ENCODE measurements at regions not wholly inside any gene's neighbourhood (a gene's known extent, or its start where the extent isn't known, plus 50 kb on each side); places are given as distances from the start of the nearest gene placed in this dataset.
"Not testable (repeated sequence)": the region's sequence is repeated elsewhere in the genome, so short reads cannot be mapped to it uniquely, and the experiment has no call there.

DNA sequence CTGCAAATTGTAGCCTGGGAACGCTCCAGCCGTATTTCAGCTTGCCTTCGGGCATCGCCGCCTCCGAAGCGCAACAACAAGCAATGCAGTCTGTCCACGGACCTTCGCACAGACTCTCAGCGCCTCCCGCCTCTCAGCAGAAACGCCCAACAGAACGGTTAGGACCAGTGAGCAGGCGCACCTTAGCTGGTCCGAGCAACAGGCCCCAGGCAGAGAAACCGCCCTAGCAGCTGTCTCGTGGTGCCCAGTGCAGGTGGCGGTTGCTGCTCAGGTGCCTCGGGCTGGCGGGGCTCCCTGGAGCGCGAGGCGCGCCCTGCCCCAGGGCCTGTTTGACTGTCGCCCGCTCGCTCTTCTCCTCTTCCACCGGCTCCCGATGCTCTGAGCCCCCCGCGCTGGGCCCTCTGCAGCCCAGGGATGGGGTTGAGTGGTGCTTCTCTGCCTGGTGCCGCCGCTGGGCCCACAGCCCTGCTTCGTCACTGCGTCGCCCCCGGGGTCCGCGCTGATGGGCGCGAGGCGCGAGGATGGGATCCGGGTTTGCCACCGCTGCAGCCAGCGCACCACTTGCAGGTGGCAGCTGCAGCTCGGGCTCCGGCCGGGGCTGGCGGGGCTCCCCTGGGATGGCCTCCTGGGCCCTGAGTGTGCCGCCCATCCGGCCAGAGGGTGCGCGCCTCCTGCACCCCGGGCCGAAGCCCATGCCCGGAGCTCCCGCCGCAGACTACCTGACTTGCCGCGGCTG, 268.4 kb upstream of the FRG2C start:
- DNase-seq, result no peak

- no peak for DNase-seq
Observed at GRCh38 chr3:75396316-75396802, 267.8 kb upstream of the FRG2C start.

- DNase-seq, result not testable (repeated sequence)
Observed at GRCh38 chr3:75397486-75397885, 266.6 kb upstream of the FRG2C start.

- DNase-seq, result peak; percentile 58
Observed at GRCh38 chr3:75422101-75422945, 241.8 kb upstream of the FRG2C start.

- DNase-seq, result not testable (repeated sequence)
Observed at GRCh38 chr3:75425379-75425778, 238.7 kb upstream of the FRG2C start.

DNA sequence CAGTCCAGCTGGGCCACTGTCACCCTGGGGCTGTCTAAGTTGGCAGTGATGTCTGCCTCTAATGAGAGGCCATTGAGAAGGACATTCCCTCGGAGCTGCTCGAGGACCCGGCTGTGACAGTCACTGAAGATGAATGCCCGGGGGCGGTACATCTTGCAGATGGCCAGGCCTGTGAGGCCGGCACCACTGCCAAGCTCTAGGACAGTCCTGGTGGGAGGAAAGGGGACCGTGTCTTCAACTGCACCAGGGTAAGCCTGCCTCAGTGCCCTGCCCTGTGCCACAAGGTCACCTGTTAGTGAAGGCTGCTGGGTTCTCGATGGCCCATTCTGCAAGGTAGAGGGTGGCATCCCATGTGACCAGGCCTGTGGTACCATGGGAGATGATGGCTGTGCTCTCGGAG, 236.6 kb upstream of the FRG2C start:
- not testable (repeated sequence) for DNase-seq

DNA sequence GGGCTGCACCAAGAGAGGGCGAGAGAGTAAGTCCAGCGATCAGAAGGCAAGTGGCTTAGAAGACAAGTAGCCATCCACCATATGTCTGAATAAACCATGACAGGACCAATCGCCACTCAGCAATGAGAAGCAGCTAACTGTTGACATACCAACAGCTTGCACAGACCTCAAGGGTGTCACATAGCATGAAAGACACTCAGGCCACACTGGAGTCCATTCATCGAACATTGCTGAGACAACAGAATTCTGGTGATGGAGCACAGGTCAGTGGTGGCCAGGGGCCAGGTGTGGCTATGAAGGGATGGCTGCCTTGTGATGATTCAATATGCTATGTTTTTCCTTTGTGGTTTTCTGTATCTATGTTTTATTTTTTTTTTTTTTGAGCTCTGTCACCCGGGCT, 236.2 kb upstream of the FRG2C start:
- DNase-seq, result not testable (repeated sequence)

DNA sequence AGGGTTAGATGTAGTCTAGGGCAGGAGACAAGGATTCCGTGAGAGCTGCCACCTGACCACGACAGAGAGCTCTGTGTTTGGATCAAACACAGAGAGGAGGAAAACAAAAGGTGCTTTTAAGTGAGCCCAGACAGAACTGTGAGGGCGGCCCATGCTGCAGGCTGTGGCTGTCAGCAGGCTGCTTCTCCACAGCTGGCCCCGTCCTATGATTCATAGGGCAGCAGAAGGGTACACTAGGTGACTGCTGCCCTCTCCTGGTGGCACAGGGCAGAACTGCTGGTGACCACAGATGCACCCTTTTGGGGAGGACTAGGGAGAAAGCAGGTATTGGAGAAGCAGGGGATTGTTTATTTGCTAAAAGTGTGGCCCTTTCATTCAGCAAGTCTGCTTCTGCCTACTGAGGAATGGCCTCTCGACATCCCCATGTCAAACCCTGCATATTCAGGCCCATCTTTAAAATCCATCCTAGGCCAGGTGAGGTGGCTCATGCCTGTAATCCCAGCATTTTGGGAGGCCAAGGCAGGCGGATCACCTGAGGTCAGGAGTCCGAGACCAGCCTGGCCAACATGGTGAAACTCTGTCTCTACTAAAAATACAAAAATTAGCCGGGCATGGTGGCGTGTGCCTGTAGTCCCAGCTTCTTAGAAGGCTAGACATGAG, 234.4 kb upstream of the FRG2C start:
- peak; percentile 92 for DNase-seq

GRCh38 chr3:75430406-75430805, 233.7 kb upstream of the FRG2C start:
- not testable (repeated sequence) for DNase-seq

DNA sequence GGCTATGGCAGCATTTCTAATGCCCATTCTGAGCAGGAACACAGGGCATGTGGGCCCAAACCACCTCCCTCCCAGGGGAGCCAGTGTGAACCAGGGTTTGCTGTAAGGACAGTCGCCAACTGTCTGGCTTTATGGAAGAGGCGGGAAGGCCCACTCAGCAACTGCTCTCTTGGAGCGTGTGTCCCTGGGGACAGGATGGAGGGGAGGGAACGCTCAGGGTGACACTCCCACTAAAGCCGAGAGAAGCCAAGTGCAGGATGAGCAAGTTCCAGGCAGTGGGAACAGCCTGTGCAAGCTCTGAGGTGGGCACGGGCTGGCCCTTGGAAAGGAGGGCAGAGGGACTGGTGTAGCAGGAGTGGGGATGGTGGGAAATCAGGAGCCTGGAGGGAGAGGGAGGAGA, 233.0 kb upstream of the FRG2C start:
- DNase-seq, result not testable (repeated sequence)

DNA sequence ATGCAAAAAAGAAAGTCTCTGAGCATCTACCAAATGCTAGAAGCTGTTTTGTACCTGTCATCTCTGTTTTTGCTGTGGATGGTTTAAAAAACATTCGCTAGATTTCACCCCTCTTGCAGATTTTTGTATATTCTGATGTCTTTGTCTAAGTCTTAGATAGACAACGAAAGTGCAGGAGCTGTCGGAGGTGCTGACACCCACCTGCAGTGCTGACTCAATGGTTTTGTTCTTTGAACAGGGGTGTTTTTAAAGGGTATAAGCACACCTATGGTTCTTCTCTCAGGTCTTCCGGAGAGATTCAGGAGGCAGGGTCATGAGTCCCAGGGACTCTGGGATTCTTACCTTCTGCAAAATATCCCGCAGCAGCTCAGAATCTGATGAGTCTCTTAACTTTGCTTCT, 231.7 kb upstream of the FRG2C start:
- not testable (repeated sequence) for DNase-seq

GRCh38 chr3:75432885-75433284, 231.2 kb upstream of the FRG2C start:
- DNase-seq, result peak; percentile 91

DNA sequence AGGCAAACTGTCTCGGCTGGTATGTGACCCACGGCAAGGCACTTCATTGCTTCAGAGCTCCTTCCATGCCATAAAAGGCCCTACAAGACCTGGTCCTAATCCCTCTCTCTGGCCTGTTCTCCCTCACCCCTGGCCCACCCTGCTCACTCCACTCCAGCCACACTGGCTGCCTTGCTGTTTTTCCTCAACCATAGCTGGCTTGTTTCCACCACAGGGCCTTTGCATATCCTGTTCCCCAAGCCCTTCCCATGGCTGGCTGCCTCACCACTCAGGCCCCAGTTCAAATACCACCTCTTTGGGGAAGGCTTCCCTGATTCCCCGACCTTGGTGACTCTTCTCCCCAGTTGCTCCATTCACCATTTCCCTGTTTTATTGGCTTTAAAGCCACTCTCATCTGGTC, 230.8 kb upstream of the FRG2C start:
- DNase-seq, result not testable (repeated sequence)

GRCh38 chr3:75434276-75434912, 229.7 kb upstream of the FRG2C start:
- peak; percentile 69 for DNase-seq

GRCh38 chr3:75434913-75435793, 229.0 kb upstream of the FRG2C start:
- DNase-seq, result peak; percentile 99

GRCh38 chr3:75435794-75436400, 228.2 kb upstream of the FRG2C start:
- DNase-seq, result not testable (repeated sequence)

DNA sequence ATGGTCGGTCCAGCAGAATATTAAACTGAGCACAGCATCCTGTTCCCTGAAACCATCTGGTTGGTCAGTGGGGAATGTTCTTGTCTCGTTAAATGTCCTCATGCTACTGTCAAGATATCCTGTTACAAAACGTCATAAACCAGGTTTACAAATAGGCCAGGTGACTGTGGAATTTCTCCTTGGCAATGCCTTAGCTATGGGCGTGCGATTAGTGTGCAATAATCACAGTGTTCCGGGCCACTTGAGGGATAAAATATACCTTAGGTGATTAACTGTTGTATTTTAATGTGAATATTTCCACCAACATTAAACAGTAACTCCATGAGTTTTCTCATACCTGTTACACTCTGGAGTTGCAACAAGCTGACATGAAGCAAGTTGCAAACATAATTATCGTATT, 223.1 kb upstream of the FRG2C start:
- not testable (repeated sequence) for DNase-seq

DNA sequence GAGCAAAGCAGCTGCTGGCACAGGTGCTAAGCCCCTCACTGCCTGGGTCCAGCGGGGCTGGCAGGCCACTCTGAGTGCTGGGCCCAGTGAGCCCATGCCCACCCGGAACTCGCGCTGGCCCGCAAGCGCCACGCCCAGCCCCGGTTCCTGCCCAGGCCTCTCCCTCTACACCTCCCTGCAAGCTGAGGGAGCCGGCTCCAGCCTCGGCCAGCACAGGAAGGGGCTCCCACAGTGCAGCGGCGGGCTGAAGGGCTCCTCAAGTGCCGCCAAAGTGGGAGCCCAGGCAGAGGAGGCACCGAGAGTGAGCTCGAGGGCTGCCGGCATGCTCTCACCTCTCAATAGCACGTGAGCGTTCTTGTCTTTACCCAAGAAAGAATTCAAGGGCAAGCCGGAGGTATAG, 219.5 kb upstream of the FRG2C start:
- not testable (repeated sequence) for DNase-seq

DNA sequence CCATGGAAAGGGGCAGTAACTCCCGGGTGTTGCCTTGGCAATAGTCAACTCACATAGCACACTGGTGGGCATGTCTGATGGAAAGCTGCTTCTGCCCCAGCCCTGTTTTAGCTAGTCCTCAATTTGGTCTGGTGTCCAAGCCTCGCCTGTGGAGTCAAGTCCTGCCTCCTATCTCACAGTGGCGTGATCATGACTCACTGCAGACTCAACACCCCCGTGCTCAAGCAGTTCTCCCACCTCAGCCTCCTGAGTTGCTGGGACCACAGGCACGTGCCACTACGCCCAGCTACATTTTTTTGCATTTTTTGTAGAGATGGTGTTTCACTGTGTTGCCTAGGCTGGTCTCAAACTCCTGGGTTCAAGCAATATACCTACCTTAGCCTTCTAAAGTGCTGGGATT, 218.9 kb upstream of the FRG2C start:
- DNase-seq, result not testable (repeated sequence)

GRCh38 chr3:75446948-75447347, 217.2 kb upstream of the FRG2C start:
- not testable (repeated sequence) for DNase-seq

GRCh38 chr3:75453328-75453727, 210.8 kb upstream of the FRG2C start:
- not testable (repeated sequence) for DNase-seq

Data from islet precursor cell (in vitro differentiated cells).